H1 (cell line): ENCODE measurements at regions not wholly inside any gene's neighbourhood (a gene's known extent, or its start where the extent isn't known, plus 50 kb on each side); places are given as distances from the start of the nearest gene placed in this dataset.

Experiments
- CREB1 ChIP-seq: IDR thresholded peaks from 2 replicates; pipeline ENCODE4 v1.6.1; 2012; ENCODE audit warnings: inconsistent platforms
- E2F6 ChIP-seq: IDR thresholded peaks from 2 replicates; pipeline ENCODE4 v1.6.1; 2012; ENCODE audit warnings: inconsistent platforms
- KDM4A ChIP-seq: IDR thresholded peaks from one replicate; pipeline ENCODE4 v1.7.1; 2012; ENCODE audit warnings: low read depth, mild to moderate bottlenecking, moderate library complexity, low read length, inconsistent platforms; ENCODE audit not compliant: severe bottlenecking
- NANOG ChIP-seq: IDR thresholded peaks from 2 replicates; pipeline ENCODE4 v1.6.1; 2011; ENCODE audit warnings: low read length, low read depth, mild to moderate bottlenecking, inconsistent platforms; ENCODE audit not compliant: insufficient read depth, poor library complexity, severe bottlenecking
- POLR2A ChIP-seq, 2 experiments: IDR thresholded peaks; 1 replicate in 1 of 2; 2 replicates in 1 of 2; pipeline ENCODE4 v1.6.1; 2011; ENCODE audit warnings: low read depth in 2 of 2, low read length in 2 of 2, mild to moderate bottlenecking in 2 of 2; ENCODE audit errors: control extremely low read depth in 1 of 2
- POLR2AphosphoS5 ChIP-seq: IDR thresholded peaks from 2 replicates; pipeline ENCODE4 v1.6.1; 2011; ENCODE audit warnings: low read depth, low read length
- POU5F1 ChIP-seq: IDR thresholded peaks from 2 replicates; pipeline ENCODE4 v1.6.1; 2011; ENCODE audit warnings: low read depth, mild to moderate bottlenecking, low read length, moderate library complexity
- SIRT6 ChIP-seq: IDR thresholded peaks from one replicate; pipeline ENCODE4 v1.7.1; 2012; ENCODE audit warnings: low read length, inconsistent platforms
- SP1 ChIP-seq: IDR thresholded peaks from 2 replicates; pipeline ENCODE4 v1.6.1; 2011; ENCODE audit warnings: low read depth, low read length
- YY1 ChIP-seq: IDR thresholded peaks from 2 replicates; pipeline ENCODE4 v1.6.1; 2011; ENCODE audit warnings: low read depth, mild to moderate bottlenecking, low read length

GRCh38 chr13:47499358-47500150, 501.5 kb downstream of the SUCLA2 start (continued):
- TF ChIP-seq E2F6 (no peak), KDM4A (no peak), SIRT6 (no peak), POLR2A (IDR thresholded peaks at IDR 0.05; ENCODE audit: control extremely low read depth in 1 of 2, low read depth in 2 of 2, low read length in 2 of 2) (no peak), SP1 (no peak), YY1 (no peak), CREB1 (no peak), POU5F1 (no peak), NANOG (no peak), POLR2AphosphoS5 (no peak)
